Mesendoderm (in vitro differentiated cells): ENCODE measurements at regions not wholly inside any gene's neighbourhood (a gene's known extent, or its start where the extent isn't known, plus 50 kb on each side); places are given as distances from the start of the nearest gene placed in this dataset.
"Not testable (repeated sequence)": the region's sequence is repeated elsewhere in the genome, so short reads cannot be mapped to it uniquely, and the experiment has no call there.

Source experiments
- DNase-seq: peaks from one replicate; pipeline ENCODE4 v3.0.0; 2013
- H2AK5ac ChIP-seq: 2 replicates; pipeline ENCODE4 v1.6.1; 2013; ENCODE audit warnings: low read length, inconsistent platforms
- H2BK120ac ChIP-seq: 2 replicates; pipeline ENCODE4 v1.6.1; 2013; ENCODE audit warnings: low read depth, mild to moderate bottlenecking, low read length, moderate library complexity, mixed read lengths
- H2BK15ac ChIP-seq: replicated peaks from 2 replicates; pipeline ENCODE4 v1.6.1; 2013; ENCODE audit warnings: low read depth, mild to moderate bottlenecking, moderate library complexity
- H2BK5ac ChIP-seq: 2 replicates; pipeline ENCODE4 v1.6.1; 2013; ENCODE audit warnings: low read length, inconsistent platforms
- H3K18ac ChIP-seq: 2 replicates; pipeline ENCODE4 v1.6.1; 2013; ENCODE audit warnings: mild to moderate bottlenecking, low read length, mixed read lengths
- H3K23ac ChIP-seq: one replicate; pipeline ENCODE4 v1.6.1; 2013; ENCODE audit warnings: low read length
- H3K27ac ChIP-seq: 2 replicates; pipeline ENCODE4 v1.5.1; 2013; ENCODE audit warnings: low read depth, mild to moderate bottlenecking, inconsistent platforms, low read length, moderate library complexity
- H3K27me3 ChIP-seq: 2 replicates; pipeline ENCODE4 v1.6.1; 2013; ENCODE audit warnings: low read length, control low read depth, mild to moderate bottlenecking, inconsistent platforms; ENCODE audit not compliant: insufficient read depth, poor library complexity
- H3K36me3 ChIP-seq: 2 replicates; pipeline ENCODE4 v1.6.1; 2013; ENCODE audit warnings: low read length, inconsistent platforms; ENCODE audit not compliant: control insufficient read depth, insufficient read depth
- H3K4ac ChIP-seq: one replicate; pipeline ENCODE4 v1.6.1; 2013; ENCODE audit warnings: low read depth, mild to moderate bottlenecking, low read length, moderate library complexity
- H3K4me1 ChIP-seq: 2 replicates; pipeline ENCODE4 v1.6.1; 2013; ENCODE audit warnings: low read depth, low read length, inconsistent platforms; ENCODE audit not compliant: control insufficient read depth
- H3K4me2 ChIP-seq: 2 replicates; pipeline ENCODE4 v1.6.1; 2013; ENCODE audit warnings: low read length
- H3K4me3 ChIP-seq: 2 replicates; pipeline ENCODE4 v1.5.1; 2013; ENCODE audit warnings: mild to moderate bottlenecking, low read length
- H3K56ac ChIP-seq: one replicate; pipeline ENCODE4 v1.6.1; 2013; ENCODE audit warnings: low read length
- H3K79me1 ChIP-seq: 2 replicates; pipeline ENCODE4 v1.6.1; 2013; ENCODE audit warnings: low read length, inconsistent platforms
- H3K79me2 ChIP-seq: 2 replicates; pipeline ENCODE4 v1.6.1; 2013; ENCODE audit warnings: mild to moderate bottlenecking, low read length; ENCODE audit not compliant: control insufficient read depth, insufficient read depth
- H3K9ac ChIP-seq: 2 replicates; pipeline ENCODE4 v1.6.1; 2013; ENCODE audit warnings: low read length, inconsistent platforms
- H4K5ac ChIP-seq: one replicate; pipeline ENCODE4 v1.6.1; 2013; ENCODE audit warnings: low read length
- H4K8ac ChIP-seq: one replicate; pipeline ENCODE4 v1.6.1; 2013; ENCODE audit warnings: low read depth, mild to moderate bottlenecking, control low read depth, low read length, moderate library complexity
- WGBS: extraction: QIAGEN DNeasy Blood & Tissue Kit; methylation state at CpG from one replicate; pipeline ENCODE4 v1.1.7; 2013; ENCODE audit warnings: low lambda C conversion rate, missing lambda C conversion rate; ENCODE audit not compliant: insufficient coverage; ENCODE audit errors: extremely low coverage; 5-methylcytosine and 5-hydroxymethylcytosine counted together

- H2BK120ac ChIP-seq: no peak overlapping the region
- DNase-seq: peak; percentile 32
Measured at GRCh38 chr6:14596410-14596809, 478.8 kb downstream of the CD83 start.

GRCh38 chr6:14597090-14597489 lies 479.5 kb downstream of the CD83 start:
- Histone ChIP-seq H3K18ac (no peak overlapping the region), H3K79me2 (no peaks in the 10 kb centered on the region), H3K79me1 (no peaks in the 10 kb centered on the region), H4K5ac (no peak overlapping the region), H3K4me1 (peaks cover 6% of the 10 kb centered on the region), H2AK5ac (no peak overlapping the region), H3K36me3 (no peaks in the 10 kb centered on the region), H3K4ac (no peak overlapping the region), H3K56ac (no peak overlapping the region), H2BK5ac (no peak overlapping the region), H3K4me2 (no peak overlapping the region), H2BK15ac (no peak overlapping the region), H3K27ac (no peak overlapping the region), H3K9ac (no peak overlapping the region), H4K8ac (no peak overlapping the region), H3K27me3 (no peaks in the 10 kb centered on the region), H3K23ac (no peak overlapping the region), H2BK120ac (no peak overlapping the region), H3K4me3 (no peak overlapping the region)
- WGBS: no CpG with 5 or more reads among the region's 4 CpGs
- no peak for DNase-seq

More at GRCh38 chr6:14596410-14596809, 478.8 kb downstream of the CD83 start:
- Histone ChIP-seq H4K8ac (no peak overlapping the region), H3K27ac (no peak overlapping the region), H4K5ac (no peak overlapping the region), H2BK15ac (no peak overlapping the region), H3K79me1 (no peaks in the 10 kb centered on the region), H3K56ac (no peak overlapping the region), H3K4me1 (peaks cover 6% of the 10 kb centered on the region), H2BK5ac (no peak overlapping the region), H3K18ac (no peak overlapping the region), H3K4me3 (no peak overlapping the region), H3K36me3 (no peaks in the 10 kb centered on the region), H2AK5ac (no peak overlapping the region), H3K4me2 (no peak overlapping the region), H3K79me2 (no peaks in the 10 kb centered on the region), H3K4ac (no peak overlapping the region), H3K23ac (no peak overlapping the region), H3K9ac (no peak overlapping the region), H3K27me3 (no peaks in the 10 kb centered on the region)
- no CpG with 5 or more reads among the region's 4 CpGs for WGBS

DNA sequence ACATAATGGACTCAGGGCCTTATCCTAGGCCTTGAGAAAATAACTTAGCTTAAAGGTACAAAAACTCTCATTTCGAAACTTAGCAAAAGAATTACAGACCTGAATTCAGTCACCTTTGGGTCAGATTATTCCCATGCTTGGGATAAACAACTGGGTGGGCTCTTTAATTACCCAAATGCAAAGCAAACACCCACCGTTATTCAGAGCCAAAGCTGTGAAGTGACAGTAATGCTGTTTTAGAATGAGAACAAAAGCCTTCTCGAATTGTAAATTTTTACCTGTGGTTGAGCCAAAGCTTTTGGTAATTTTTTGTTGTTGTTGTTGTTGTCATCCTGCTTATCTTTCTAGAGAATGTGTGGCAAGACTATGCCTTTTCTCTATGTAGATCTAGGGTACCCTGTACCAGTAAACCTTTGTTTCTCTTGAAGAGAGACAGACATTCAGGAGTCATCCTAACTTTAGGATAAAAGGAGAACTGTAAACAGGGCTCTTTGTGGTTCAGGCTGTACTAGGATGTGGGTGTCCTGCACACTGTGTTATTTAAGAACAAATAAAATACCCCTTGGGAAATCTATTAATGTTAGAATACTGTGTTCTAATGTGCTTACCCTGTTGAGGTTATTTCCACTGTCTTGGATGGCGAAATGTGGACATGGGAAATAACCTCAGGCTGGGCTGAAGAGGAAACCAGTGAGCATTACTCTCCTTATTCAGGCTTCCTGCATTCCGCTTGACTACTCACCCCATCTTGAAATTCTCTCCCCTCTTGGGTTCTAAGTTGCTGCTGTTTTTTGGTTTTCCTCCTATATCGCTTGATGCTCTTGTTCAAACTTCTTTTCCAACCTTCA lies 480.7 kb downstream of the CD83 start:
- Histone ChIP-seq H3K4me3 (no peak overlapping the region), H3K36me3 (no peaks in the 10 kb centered on the region), H3K23ac (no peak overlapping the region), H3K27me3 (no peaks in the 10 kb centered on the region), H4K8ac (peak overlapping the region; percentile 65), H3K27ac (no peak overlapping the region), H2BK5ac (peak overlapping the region; percentile 15), H3K4ac (no peak overlapping the region), H3K79me2 (no peaks in the 10 kb centered on the region), H3K4me2 (no peak overlapping the region), H2BK120ac (no peak overlapping the region), H3K4me1 (peaks cover 6% of the 10 kb centered on the region), H4K5ac (no peak overlapping the region), H2BK15ac (no peak overlapping the region), H3K18ac (no peak overlapping the region), H3K9ac (no peak overlapping the region), H3K56ac (peak overlapping the region; percentile 34), H2AK5ac (no peak overlapping the region), H3K79me1 (no peaks in the 10 kb centered on the region)
- WGBS: no CpG with 5 or more reads among the region's 6 CpGs
- DNase-seq: no peak

DNA sequence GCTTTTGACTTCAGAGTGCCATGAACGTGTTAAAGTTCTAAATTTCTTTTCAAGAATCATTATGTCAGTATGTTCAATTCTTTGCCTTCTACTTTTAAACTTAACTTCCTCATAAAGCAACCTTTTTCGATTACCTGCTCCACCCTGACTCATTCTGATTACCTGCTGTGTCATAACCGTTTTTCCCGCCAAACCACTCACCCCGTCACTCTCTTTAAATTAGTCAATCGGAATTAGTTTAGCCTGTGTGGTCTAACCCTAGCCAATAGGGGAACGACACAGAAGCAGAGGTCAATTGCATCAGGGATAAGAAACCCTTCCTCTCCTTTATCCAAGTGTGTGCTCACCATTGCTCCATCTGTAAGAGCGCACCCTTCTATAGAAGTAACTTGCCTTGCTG lies 482.7 kb downstream of the CD83 start:
- H3K4me2 ChIP-seq, H2AK5ac ChIP-seq: not testable (repeated sequence)

DNA sequence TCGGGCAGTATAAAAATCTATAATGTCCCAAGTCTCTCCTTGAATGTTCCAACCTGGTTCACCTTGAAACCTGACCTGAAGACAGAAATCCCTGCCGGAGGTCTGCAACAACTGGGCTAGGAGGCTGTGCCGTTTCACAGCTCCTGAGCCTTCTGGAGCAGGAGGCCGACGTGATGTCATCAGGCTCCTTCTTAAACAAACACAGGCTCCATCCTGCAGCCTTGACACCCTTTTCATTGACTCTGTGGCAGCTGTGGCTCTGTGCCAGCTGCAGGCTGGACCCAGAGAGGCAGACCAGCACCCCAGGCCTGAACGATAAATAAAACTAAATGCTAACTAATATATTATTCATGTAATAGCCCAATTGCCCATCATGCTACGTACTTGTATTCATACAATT lies 483.9 kb downstream of the CD83 start:
- H3K56ac ChIP-seq: no peak overlapping the region
- no peak overlapping the region for H2BK5ac ChIP-seq
- no peak overlapping the region for H3K27ac ChIP-seq
- H3K9ac ChIP-seq: no peak overlapping the region
- H3K36me3 ChIP-seq: no peaks in the 10 kb centered on the region
- no peak overlapping the region for H3K4me2 ChIP-seq
- no peak overlapping the region for H3K18ac ChIP-seq
- no peak overlapping the region for H4K8ac ChIP-seq
- no peaks in the 10 kb centered on the region for H3K79me1 ChIP-seq
- H3K4ac ChIP-seq: no peak overlapping the region
- no peak overlapping the region for H3K4me3 ChIP-seq
- no peaks in the 10 kb centered on the region for H3K79me2 ChIP-seq
- H3K27me3 ChIP-seq: no peaks in the 10 kb centered on the region
- H3K23ac ChIP-seq: no peak overlapping the region
- H2BK15ac ChIP-seq: no peak overlapping the region
- H3K4me1 ChIP-seq: peaks cover 6% of the 10 kb centered on the region
- no peak overlapping the region for H4K5ac ChIP-seq
- no peak overlapping the region for H2AK5ac ChIP-seq
- no peak for DNase-seq
- no CpG with 5 or more reads among the region's 7 CpGs for WGBS
- H2BK120ac ChIP-seq: no peak overlapping the region

More for the DNA sequence above, 482.7 kb downstream of the CD83 start:
- DNase-seq, H3K56ac ChIP-seq, H3K4me1 ChIP-seq, H3K27me3 ChIP-seq, H3K18ac ChIP-seq, H4K8ac ChIP-seq, H3K27ac ChIP-seq, H3K4me3 ChIP-seq, H4K5ac ChIP-seq, H2BK5ac ChIP-seq, H3K79me1 ChIP-seq, H3K9ac ChIP-seq, H3K4ac ChIP-seq, H2BK15ac ChIP-seq, H3K23ac ChIP-seq, H3K79me2 ChIP-seq, H3K36me3 ChIP-seq, H2BK120ac ChIP-seq: not testable (repeated sequence)
- WGBS: no CpG with 5 or more reads among the region's 8 CpGs

DNA sequence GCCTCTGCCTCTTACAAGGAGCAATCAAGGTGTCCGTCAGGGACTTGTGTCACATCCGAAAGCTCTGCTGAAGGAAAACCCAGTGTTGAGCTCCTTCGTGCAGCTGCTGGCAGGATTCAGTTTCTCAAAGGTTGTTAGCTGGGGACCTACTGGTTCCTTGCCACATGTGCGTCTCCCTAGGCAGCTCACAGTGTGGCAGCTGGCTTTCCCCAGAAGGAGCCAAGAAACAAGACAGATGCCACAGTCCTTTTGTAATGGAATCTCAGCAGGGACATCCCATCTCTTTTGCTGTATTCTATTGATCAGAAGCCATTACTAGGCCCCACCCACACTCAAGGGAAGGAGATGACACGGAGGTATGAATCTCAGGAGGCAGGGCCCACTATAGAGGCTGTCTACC lies 488.8 kb downstream of the CD83 start:
- Histone ChIP-seq H3K18ac (peak overlapping the region; percentile 22), H3K27me3 (no peaks in the 10 kb centered on the region), H2AK5ac (no peak overlapping the region), H3K56ac (no peak overlapping the region), H3K4me2 (no peak overlapping the region), H3K79me1 (no peaks in the 10 kb centered on the region), H2BK15ac (no peak overlapping the region), H3K27ac (no peak overlapping the region), H3K9ac (no peak overlapping the region), H3K4me1 (no peaks in the 10 kb centered on the region), H3K4ac (no peak overlapping the region), H2BK5ac (no peak overlapping the region), H3K23ac (no peak overlapping the region), H2BK120ac (no peak overlapping the region), H3K79me2 (no peaks in the 10 kb centered on the region), H3K4me3 (no peak overlapping the region), H3K36me3 (no peaks in the 10 kb centered on the region), H4K5ac (no peak overlapping the region), H4K8ac (no peak overlapping the region)
- WGBS: no CpG with 5 or more reads among the region's 5 CpGs
- no peak for DNase-seq
